C4-2B (cell line): ENCODE measurements at regions not wholly inside any gene's neighbourhood (a gene's known extent, or its start where the extent isn't known, plus 50 kb on each side); places are given as distances from the start of the nearest gene placed in this dataset.

ENCODE experiments used
- ZFX ChIP-seq: fragments of 450-650 bp; IDR thresholded peaks from 2 replicates; pipeline ENCODE4 v1.6.1; 2017
- TF ChIP-seq, protein P1 (sequence below): fragments of 450-650 bp; conservative IDR thresholded peaks from 2 replicates; pipeline ENCODE4 v1.5.1; 2017; ENCODE audit warnings: mild to moderate bottlenecking

DNA sequence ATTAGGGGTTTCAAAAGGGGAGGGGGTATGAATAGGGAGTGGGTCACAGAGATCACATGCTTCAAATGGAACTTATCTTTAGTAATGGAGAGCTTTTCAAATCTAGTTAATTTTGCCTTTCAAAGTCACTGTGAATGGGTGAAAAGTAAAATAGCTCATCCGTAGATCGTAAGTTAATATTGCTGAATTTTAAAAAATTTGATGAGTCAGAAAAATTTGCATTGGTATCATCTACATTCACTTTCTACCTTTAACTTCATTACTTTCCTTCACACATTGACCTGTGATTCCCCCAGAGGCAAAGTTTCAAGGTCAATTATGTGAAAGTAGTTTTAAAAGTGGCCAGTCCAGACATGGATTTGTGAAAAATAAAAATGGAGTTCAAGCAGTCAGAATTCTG is 139.0 kb upstream of the SLC35B3 start:
- TF ChIP-seq, protein P1, sequence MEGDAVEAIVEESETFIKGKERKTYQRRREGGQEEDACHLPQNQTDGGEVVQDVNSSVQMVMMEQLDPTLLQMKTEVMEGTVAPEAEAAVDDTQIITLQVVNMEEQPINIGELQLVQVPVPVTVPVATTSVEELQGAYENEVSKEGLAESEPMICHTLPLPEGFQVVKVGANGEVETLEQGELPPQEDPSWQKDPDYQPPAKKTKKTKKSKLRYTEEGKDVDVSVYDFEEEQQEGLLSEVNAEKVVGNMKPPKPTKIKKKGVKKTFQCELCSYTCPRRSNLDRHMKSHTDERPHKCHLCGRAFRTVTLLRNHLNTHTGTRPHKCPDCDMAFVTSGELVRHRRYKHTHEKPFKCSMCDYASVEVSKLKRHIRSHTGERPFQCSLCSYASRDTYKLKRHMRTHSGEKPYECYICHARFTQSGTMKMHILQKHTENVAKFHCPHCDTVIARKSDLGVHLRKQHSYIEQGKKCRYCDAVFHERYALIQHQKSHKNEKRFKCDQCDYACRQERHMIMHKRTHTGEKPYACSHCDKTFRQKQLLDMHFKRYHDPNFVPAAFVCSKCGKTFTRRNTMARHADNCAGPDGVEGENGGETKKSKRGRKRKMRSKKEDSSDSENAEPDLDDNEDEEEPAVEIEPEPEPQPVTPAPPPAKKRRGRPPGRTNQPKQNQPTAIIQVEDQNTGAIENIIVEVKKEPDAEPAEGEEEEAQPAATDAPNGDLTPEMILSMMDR = no peak
- no peak for TF ChIP-seq ZFX
